Activated CD4-positive, alpha-beta T cell treated with anti-CD3 and anti-CD28 coated beads for 48 hours (primary cell): ENCODE measurements at regions not wholly inside any gene's neighbourhood (a gene's known extent, or its start where the extent isn't known, plus 50 kb on each side); places are given as distances from the start of the nearest gene placed in this dataset.
"Not testable (repeated sequence)": the region's sequence is repeated elsewhere in the genome, so short reads cannot be mapped to it uniquely, and the experiment has no call there.

Experiments
- DNase-seq: peaks from one replicate; pipeline ENCODE4 v3.0.0-alpha.2; 2020

DNA sequence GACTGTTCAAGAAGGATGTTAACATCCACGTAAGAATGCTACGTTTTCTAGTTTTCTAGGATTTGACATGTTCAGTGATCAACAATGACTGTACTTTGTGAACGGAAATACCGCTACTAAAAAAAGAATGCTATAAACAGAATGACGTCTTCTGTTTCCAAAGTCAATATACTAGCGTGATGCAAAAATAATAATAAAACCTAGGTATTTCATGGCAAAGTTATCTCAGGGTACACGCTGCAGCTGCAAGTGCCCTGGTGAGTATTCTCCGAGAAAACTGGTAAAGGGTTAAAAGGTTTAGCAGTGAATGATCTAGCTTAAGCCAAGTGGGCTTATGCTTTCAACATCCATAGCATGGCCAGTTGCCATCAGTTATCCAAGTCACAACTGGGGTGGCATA is 653.3 kb upstream of the PFKP start:
- no peak for DNase-seq

DNA sequence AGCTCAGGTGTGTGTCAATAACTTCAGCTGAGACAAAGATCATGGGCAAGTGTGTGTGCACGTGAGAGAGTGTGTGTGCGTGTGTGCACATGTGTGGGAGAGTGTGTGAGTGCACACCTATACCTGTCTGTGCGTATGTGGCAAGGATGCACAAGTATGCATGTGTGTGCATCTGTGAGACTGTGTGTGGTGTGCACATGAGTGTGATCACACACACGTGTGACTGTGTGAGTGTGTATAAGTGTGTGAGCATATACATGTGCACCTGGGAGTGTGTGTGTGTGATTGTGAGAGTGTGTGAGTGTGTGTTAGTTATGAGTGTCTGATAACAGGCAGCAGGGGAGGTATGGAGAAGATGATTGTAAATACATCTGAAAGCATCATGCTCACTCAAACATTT is 657.3 kb upstream of the PFKP start:
- no peak for DNase-seq

DNA sequence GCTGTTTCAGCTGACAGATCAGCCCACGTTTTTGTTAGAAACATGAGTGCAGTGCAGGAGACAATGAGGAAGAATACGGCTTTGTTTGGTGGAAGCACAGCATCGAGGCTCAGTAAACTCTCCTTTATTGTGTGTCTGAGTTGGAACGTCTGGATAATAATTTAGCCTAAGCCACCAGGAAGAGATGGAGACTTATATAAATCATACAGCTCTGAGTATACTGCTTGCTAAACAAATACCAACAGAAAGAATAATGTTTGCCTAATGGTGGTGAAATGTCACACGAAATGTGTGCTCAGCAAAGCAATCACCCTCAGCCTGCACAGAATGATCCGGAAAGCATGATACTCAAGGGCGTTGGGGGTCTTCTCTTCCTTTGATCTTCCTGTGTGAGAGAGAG is 664.1 kb upstream of the ADARB2 start:
- DNase-seq: no peak

DNA sequence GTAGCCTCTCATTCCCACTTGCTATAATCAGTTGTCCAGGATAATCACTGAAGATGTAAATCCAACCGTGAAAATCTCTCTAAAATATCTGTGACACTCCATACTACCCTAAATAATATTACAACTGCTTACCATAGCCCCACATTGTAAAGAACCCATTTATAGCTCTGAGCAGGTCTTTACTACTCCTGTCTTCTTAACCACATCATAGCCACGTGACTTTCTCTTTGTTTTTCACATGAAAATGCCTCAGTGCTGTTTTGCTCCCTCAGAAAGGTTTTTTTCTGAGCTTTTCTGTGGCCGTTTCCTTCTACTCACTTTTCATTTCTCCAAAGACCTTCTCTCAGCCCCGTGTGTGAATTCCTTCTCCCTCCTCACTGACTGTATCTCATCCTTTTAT is 662.2 kb upstream of the ADARB2 start:
- no peak for DNase-seq

DNA sequence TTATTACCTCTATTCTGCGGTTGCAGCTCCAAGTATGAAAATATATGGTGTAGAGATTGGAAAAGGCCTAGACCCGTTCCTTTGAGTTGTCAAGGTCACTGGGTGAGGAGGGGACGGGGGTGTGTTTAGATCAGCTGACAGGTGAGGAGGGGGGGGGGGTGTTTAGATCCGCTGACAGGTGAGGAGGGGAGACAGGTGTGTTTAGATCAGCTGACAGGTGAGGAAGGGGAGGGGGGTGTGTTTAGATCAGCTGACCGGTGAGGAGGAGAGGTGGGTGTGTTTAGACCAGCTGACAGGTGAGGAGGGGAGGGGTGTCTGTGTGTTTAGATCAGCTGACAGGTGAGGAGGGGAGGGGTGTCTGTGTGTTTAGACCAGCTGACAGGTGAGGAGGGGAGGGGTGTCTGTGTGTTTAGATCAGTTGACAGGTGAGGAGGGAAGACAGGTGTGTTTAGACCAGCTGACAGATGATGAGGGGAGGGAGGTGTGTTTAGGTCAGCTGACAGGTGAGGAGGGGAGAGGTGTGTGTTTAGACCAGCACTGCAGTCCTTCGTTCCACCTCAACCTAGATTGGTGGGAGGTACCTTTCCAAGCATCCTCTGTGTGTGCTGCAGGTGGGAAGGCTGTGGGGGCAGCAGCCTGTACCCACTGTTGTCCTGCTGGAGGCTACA is 655.0 kb upstream of the ADARB2 start:
- DNase-seq: no peak

DNA sequence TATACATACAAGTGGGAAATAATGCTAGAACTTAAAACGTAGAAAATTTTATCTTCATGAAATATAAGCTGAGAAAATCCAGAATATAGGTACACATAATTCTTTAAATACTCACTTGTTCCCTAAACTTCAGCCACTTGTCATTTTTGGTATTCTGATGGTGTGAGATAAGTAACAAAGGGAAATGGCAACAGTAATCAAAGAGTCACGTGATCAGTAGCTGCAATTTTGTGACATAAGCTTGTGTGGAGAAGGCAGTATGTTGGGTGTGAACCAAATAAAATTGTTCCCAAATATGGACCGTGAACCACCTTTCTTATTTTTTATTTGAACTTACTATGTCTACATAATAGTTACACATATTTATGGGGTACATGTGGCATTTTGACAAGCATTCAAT is 650.3 kb upstream of the ADARB2 start:
- DNase-seq: no peak

DNA sequence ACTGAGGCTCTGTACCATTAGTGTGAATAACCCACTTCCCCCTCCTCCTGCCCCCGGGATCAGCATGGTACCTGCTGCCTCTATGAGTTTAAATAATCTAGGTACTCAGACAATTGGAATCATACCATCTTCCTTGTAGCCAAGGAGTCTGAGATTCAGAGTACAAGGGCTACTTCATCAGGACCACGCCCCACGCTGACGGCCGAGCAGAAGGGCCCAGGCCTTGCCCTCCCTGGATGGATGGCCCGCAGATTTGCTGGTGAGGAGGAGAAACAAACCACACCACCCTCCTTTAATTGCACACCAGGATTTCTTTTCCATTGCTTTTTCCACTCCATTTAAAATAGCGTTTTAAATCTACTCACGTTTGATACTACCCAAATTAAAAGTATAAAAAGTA is 649.9 kb upstream of the ADARB2 start:
- no peak for DNase-seq

DNA sequence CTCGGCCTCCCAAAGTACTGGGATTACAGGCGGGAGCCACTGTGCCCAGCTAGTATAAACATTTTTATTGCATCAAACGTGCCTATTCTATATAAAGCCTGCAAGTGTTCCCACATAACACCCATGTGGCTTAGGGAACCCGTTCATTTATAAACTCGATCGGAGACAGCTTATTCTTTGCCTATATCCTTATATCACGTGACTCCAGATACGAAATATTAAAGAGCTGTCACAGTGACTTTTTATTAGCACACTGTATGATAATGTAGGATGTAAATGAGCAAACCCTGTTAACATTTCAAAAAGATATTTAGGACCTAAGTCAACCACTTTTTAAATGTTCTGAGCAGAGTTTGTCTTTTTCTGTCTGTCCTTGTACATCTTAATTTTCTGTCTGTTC is 642.9 kb upstream of the ADARB2 start:
- DNase-seq: no peak

DNA sequence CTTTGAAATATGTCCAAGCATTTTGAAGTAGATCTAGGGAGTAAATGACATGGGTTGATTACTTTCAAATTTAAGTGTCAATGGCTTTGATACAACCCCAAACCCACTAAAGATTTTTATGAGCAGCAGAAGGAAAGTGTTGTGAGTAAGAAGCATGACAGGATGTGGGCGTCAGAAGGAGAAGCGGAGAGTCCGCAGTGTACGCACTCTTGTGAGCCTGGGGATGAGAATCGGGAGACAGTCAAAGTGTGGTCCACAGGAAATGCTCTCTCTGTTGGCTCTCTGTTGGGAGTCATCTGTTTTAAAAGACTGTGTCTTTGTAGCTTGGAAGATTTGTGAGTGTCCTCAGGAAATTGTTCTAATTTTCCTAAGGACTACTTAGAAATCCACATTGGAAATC is 629.8 kb upstream of the ADARB2 start:
- DNase-seq: no peak

DNA sequence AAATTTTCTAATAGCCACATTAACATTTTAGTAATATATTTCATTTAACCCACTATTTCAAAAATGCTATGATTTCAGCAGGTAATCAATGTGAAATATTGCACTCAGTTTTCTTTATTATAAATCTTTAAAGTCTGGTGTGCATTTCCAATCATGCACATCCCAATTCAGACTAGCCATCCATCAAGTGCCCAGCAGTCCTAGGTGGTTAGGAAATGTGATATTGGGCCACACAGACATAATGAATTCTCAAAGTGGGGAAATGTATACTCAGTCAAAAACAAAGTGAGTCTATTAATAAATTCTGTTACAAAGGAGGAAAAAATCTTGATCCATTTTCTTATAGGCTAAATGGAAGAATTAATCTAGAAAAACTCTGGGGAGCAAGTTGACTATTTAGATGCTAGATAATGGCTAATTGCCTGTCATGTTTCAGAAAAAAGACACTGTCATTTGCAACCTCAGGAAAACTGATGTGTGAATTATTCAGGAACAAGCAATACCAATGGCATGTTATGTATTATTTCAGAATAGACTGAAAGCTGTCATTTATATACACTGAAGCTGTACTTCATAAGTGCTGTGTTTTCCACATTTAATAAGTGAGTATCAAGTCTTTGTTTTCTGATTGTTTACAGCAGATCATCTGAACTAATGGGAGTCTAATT is 629.1 kb upstream of the ADARB2 start:
- no peak for DNase-seq

DNA sequence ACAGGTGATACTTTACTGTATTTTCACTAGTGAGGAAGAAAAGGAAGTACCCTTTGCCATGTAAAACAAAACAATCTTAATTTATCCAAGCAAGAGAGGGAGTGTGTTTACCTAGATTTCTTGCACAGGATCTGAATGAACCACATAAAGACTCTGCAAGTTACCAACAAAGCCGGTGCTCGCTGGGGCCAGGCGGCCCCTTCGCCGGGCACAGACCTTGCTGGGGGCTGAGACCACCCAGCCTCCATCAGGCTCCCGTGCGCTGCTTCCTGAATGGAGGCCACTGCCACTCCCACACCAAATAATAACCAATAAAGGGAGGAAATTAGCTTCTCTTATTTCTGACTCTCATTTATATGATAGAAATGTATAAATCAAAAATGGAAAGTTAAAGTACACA is 625.0 kb upstream of the ADARB2 start:
- no peak for DNase-seq

DNA sequence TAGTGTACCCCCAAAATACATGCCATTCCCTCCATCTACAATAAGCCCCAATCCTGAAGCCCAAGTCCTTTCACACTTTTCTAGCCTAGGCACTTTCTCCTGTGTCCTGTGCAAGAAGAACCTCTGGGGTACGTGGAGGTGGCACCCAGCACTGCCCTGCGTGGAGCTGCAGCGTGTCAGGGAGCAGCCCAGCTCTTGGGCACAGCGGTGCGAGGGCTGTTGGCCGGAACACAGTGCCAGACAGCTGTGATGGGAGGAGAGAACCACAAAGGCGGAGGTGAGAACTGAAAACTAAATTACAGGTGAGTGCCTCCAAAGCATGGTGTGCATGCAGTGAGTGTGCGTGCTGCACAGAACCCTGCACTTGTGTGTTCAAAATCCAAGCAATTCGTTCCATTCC is 621.3 kb upstream of the ADARB2 start:
- no peak for DNase-seq

DNA sequence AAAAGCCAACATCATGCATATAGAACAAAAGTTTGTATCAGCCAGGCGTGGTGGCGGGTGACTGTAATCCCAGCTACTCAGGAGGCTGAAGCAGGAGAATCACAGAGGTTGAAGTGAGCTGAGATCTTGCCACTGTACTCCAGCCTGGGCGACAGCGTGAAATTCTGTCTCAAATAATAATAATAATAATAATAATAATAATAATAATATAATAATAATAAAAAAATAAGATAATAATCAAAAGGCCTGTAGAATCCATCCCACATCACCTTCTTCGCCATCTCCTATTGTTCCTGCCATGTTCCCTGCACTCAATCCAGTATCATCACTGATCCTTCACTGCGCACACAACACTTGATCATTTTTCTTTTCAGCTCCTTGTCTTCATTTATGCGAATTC is 619.3 kb upstream of the ADARB2 start:
- DNase-seq: no peak

DNA sequence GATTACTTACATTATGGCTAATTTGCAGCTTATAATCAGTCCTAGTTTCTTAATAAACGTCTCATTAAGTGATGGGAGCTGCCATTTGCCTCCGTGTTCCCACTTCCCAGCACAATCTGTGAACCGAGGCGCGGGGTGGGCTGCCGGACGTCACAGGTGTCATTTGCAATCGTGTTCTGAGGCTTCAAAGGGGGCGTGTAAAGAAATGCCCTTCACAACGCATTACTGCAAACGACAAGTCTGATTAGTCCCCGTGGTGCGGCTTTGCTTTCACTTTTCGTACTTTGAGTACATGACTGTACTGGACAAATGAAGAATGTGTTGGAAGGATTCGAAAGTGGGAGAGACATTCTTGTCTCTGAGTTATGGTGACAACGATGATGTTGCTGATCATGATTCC is 614.2 kb upstream of the ADARB2 start:
- no peak for DNase-seq

DNA sequence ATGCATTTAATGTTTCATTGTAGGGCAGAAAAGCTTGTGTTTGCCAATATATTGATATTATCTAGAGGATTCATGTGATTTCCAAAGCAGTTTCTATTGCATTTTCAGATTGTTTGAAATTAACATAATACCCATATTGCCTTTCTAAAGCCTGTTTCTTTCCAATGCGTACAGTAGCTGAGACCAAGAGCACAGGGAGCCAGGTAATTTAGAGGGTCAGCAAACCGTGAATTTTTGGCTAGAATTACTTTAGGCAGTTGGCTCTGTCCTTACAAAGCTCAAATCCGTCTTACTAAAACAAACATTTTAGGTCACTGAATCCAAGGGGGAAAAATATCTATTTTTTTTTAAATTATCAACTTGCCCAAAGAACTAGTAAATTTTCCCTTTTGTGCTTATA is 604.9 kb upstream of the ADARB2 start:
- no peak for DNase-seq

DNA sequence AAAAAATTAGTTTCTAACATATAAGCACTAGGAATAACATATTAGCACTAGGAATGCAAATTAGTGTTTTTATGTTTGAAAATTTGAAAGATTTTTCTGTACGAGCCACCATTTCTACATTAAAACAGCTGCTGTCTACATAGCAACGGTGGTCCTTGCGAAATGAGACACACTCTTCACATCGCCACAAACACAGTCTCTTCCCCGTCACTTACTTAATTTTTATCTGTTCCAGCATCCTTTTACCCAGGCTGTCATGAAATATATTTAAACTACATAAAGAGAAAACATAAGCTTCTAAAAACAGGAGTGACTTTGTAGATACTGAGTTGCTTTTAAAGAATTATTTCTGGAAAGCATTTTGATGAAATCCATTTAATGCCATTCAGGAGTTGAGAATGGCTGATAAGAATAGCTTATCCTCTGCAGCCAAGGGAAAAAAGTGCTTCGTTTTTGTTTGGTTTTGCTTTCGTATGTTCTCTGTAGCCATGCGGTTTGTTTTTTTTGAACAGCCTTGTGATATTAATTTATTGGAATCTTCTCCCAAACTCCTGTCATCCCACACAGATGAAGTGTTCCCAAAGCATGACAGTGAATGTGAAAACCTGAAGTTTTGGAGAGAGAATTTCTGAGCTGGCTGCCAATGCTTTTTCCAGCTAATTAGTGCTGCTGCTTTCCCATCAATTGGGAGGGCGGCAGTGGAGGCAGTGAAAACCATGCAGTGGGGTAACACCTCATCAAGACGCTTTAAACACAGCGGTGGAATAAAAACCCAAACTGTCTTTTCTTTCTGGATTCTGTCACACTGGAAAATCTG is 603.7 kb upstream of the ADARB2 start:
- no peak for DNase-seq

DNA sequence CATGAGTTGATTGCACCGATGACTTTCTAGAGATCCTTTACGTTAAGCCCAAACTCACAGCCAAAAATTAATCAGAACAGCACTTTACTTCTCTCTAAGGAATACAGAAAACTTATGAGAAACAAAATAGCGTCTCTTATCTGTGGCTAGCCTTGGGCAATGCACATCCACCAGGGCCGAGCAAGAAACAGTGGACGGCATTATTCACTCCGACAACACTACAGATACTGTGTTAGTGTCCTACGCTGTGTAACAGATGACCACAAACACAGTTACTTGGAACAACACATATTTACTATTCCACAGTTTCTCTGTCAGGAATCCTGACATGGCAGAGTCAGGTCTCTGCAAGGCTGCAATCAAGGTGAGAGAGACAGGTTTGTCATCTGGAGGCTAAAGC is 598.3 kb upstream of the ADARB2 start:
- no peak for DNase-seq

DNA sequence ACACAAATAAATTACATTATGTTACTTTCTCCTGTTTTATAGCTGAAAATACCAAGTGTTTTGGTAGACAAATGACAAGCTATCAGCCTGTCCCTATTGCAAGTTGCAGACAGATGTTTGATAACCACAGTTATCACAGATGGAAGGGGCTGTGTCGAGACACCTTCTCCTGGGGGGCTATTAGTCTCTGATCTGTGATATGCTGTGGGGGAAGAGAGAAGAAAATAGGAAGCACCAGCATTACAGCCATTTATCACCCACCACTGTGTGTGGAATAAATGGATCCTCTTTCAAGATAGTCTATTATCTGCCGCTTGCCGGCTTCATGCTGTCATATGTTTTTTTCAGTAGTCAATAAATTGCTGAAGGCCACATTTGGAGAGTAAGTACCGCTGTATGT is 597.2 kb upstream of the ADARB2 start:
- no peak for DNase-seq

DNA sequence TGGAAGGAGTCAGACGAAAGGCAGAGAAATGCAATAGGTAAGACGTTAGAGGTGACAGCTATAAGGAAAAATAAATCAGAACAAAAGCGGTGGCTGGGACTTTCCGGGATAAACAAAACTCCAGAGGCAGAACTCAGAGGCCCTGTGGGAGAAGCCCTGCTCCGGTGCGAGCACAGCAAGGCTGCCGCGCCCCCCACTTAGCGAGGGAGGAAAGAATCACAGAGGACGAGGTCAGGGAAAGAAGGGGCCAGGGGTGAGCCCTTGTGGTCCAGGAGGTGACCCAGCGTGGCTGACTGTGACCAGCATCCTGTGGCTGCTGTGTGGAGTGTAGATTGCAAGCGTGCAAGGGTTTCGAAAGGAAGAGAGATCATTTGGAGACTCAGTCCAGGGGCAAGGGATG is 591.8 kb upstream of the ADARB2 start:
- DNase-seq: no peak

DNA sequence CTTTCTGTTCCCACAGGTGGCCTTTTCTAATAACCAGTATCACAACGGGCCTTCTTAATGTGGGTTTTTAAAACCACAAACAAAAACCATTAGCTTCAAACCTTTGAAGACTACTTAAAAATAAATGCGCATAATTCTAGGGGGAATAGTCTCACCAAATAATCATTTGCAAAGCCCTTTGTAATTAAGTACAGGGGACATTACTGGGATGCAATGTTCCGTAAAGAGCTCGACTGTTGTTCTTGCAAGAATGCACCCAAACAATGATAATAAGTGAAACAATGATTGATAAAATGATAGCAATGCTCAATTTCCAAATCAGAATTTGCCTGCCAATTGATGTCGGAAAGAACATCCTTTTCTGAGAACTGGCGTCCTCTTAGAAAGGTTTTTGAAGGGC is 589.1 kb upstream of the ADARB2 start:
- no peak for DNase-seq

DNA sequence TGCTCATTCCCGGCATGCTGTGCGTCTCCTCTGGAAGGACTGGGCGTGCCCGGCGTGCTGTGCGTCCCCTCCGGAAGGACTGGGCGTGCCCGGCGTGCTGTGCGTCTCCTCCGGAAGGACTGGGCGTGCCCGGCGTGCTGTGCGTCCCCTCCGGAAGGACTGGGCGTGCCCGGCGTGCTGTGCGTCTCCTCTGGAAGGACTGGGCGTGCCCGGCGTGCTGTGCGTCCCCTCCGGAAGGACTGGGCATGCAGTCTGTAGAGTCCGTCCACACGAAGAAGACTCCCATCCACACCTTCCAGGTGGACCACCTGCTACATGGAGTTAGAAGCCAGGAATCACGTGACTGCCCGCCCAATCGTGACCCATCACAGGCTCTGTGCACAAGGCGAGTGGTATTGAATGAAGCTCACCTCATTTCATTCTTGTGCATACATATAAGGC is 577.7 kb upstream of the ADARB2 start:
- not testable (repeated sequence) for DNase-seq

DNA sequence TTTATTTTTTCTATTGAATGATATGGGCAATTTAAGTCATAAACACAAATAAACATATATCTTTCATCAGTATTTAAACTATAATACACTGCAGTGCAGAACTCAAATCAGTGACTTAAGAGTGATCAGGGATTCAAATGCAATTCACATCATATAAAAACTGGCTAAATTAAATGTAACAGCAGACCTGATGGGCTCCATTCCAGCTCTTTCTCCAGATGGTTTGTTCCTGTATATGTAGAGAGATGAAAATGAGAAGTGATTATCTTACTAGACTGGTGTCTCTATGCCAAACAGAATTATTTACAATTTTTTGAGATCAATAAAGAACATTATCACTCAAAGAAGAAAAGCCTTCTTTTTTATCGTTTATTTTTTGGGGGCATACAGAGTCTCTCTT is 568.8 kb upstream of the ADARB2 start:
- DNase-seq: no peak

DNA sequence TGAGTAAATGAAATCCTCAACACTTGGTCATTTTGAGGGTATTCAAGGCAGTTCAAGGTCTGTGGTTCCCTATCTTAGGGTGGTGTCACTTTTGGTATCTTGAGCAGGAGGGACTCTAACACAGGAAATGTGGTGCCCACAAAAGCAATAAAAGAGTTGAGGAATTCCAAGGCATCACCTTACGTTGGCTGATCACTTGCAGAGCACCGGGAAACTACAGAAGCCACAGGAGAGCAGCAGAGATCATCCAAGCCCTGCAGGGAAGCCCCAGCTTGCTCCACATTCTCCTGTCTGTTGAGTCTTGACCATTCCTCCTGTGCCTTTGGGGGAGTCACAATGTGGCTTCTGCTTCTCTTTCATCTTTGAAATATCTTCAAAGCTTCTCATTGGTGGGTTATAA is 565.8 kb upstream of the ADARB2 start:
- DNase-seq: no peak

DNA sequence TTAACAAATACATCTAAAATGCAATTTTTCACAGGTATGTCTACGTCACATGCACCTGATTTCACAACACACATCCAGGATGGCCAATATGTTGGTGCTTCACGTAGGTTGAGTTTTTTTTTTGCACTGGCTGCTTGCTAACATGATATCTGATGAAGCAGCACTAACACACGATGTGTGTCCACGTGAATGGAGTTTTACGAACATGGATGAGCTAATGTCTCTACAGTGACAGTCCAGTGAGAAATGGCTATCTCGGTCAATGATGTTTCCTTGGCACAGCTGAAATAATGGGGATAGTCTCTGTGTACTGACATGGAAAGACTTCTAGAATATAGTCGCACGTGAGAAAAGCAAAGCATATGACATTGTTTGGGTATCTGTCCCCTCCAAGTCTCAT is 563.9 kb upstream of the ADARB2 start:
- DNase-seq: no peak
